IMR-90 (cell line): ENCODE measurements at regions not wholly inside any gene's neighbourhood (a gene's known extent, or its start where the extent isn't known, plus 50 kb on each side); places are given as distances from the start of the nearest gene placed in this dataset.

Experiments used
- ATAC-seq: fragments of 200-7000 bp; cut with Tn5 transposase; 2 replicates; pipeline ENCODE4 v1.9.1; 2020; ENCODE audit warnings: low read depth, mild to moderate bottlenecking, moderate library complexity
- BruUV-seq: library from RNA; stranded (reverse); fragments of 400-500 nt; replicated peaks from 2 replicates; lab custom pipeline; 2021; lab: Mats Ljungman, UMichigan
- CTCF ChIA-PET: fragments of 300-600 bp; formaldehyde crosslinking; extraction: SDS; loops from one replicate; lab custom pipeline; 2021; ENCODE audit warnings: antibody characterized with exemption; lab: Yijun Ruan, JAX
- POLR2A ChIA-PET: fragments of 300-600 bp; sonication (Branson Sonifier 250); formaldehyde crosslinking; loops from one replicate; lab custom pipeline; 2022; ENCODE audit warnings: antibody characterized with exemption; ENCODE audit not compliant: unreplicated experiment; lab: Charles Lee
- DNase-seq: peaks from one replicate; pipeline ENCODE4 v3.0.0; 2013
- H2AFZ ChIP-seq: replicated peaks from 2 replicates; pipeline ENCODE3; 2013; ENCODE audit warnings: low read length, mild to moderate bottlenecking; ENCODE audit not compliant: poor library complexity
- H2AK5ac ChIP-seq: 2 replicates; pipeline ENCODE4 v1.6.1; 2013; ENCODE audit warnings: low read depth, low read length, inconsistent platforms
- H2AK9ac ChIP-seq: replicated peaks from 2 replicates; pipeline ENCODE3; 2013; ENCODE audit warnings: mild to moderate bottlenecking, low read depth, low read length, moderate library complexity; ENCODE audit not compliant: poor library complexity
- H2BK120ac ChIP-seq: 2 replicates; pipeline ENCODE4 v1.6.1; 2013; ENCODE audit warnings: low read depth, low read length, inconsistent platforms
- H2BK15ac ChIP-seq: 3 replicates; pipeline ENCODE4 v1.6.1; 2013; ENCODE audit warnings: low read depth, low read length, inconsistent platforms
- H2BK20ac ChIP-seq: 2 replicates; pipeline ENCODE4 v1.6.1; 2013; ENCODE audit warnings: low read depth, mild to moderate bottlenecking, inconsistent platforms, low read length, moderate library complexity
- H2BK5ac ChIP-seq: 2 replicates; pipeline ENCODE4 v1.6.1; 2013; ENCODE audit warnings: mild to moderate bottlenecking, low read depth, low read length, inconsistent platforms; ENCODE audit not compliant: poor library complexity, severe bottlenecking
- H3K14ac ChIP-seq: replicated peaks from 2 replicates; pipeline ENCODE4 v1.6.1; 2013; ENCODE audit warnings: low read depth, low read length, inconsistent platforms
- H3K18ac ChIP-seq: 2 replicates; pipeline ENCODE4 v1.6.1; 2013; ENCODE audit warnings: low read depth, low read length, control low read depth
- H3K23ac ChIP-seq: 2 replicates; pipeline ENCODE4 v1.6.1; 2013; ENCODE audit warnings: low read depth, low read length, inconsistent platforms
- H3K27ac ChIP-seq: 2 replicates; pipeline ENCODE4 v1.5.1; 2013; ENCODE audit warnings: mild to moderate bottlenecking, control low read depth, low read length; ENCODE audit not compliant: insufficient read depth
- H3K27me3 ChIP-seq: 2 replicates; pipeline ENCODE4 v1.6.1; 2013; ENCODE audit warnings: low read length; ENCODE audit not compliant: control insufficient read depth, insufficient read depth
- H3K36me3 ChIP-seq: 2 replicates; pipeline ENCODE4 v1.6.1; 2013; ENCODE audit warnings: low read length, mixed read lengths; ENCODE audit not compliant: control insufficient read depth, insufficient read depth
- H3K4ac ChIP-seq: 2 replicates; pipeline ENCODE4 v1.6.1; 2013; ENCODE audit warnings: low read depth, low read length, inconsistent platforms
- H3K4me1 ChIP-seq: 2 replicates; pipeline ENCODE4 v1.6.1; 2013; ENCODE audit warnings: low read length, mixed read lengths; ENCODE audit not compliant: control insufficient read depth, insufficient read depth
- H3K4me2 ChIP-seq: 2 replicates; pipeline ENCODE4 v1.6.1; 2013; ENCODE audit warnings: low read depth, mild to moderate bottlenecking, control low read depth, low read length, moderate library complexity
- H3K4me3 ChIP-seq: 2 replicates; pipeline ENCODE4 v1.5.1; 2013; ENCODE audit warnings: low read depth, mild to moderate bottlenecking, control low read depth, low read length, moderate library complexity; ENCODE audit not compliant: insufficient read depth
- H3K56ac ChIP-seq: 2 replicates; pipeline ENCODE4 v1.6.1; 2013; ENCODE audit warnings: low read length, inconsistent platforms; ENCODE audit not compliant: insufficient read depth; ENCODE audit errors: extremely low read depth
- H3K79me1 ChIP-seq, 2 experiments: 2 replicates each; pipeline ENCODE4 v1.6.1; 2013; ENCODE audit warnings: low read length in 2 of 2, inconsistent platforms in 1 of 2, low read depth in 1 of 2
- H3K9ac ChIP-seq: 2 replicates; pipeline ENCODE4 v1.6.1; 2013; ENCODE audit warnings: low read depth, low read length, control low read depth
- H3K9me1 ChIP-seq: 2 replicates; pipeline ENCODE4 v1.6.1; 2013; ENCODE audit warnings: low read length, inconsistent platforms; ENCODE audit not compliant: insufficient read depth
- H3K9me3 ChIP-seq: 2 replicates; pipeline ENCODE4 v1.6.1; 2013; ENCODE audit warnings: low read length; ENCODE audit not compliant: control insufficient read depth, insufficient read depth
- H4K20me1 ChIP-seq: 2 replicates; pipeline ENCODE4 v1.6.1; 2013; ENCODE audit warnings: low read length, inconsistent platforms; ENCODE audit not compliant: insufficient read depth
- H4K5ac ChIP-seq: 2 replicates; pipeline ENCODE4 v1.6.1; 2013; ENCODE audit warnings: mild to moderate bottlenecking, low read depth, low read length, control low read depth
- H4K8ac ChIP-seq, 2 experiments: 2 replicates each; pipeline ENCODE4 v1.6.1; 2013; ENCODE audit warnings: low read depth in 2 of 2, low read length in 2 of 2, control low read depth in 1 of 2, inconsistent platforms in 1 of 2
- H4K91ac ChIP-seq: 2 replicates; pipeline ENCODE4 v1.6.1; 2013; ENCODE audit warnings: low read depth, low read length, inconsistent platforms; ENCODE audit not compliant: insufficient read depth
- ELK1 ChIP-seq: fragments of 150-350 bp; IDR thresholded peaks from 2 replicates; pipeline ENCODE4 v1.6.1; 2016; ENCODE audit warnings: low read depth, mild to moderate bottlenecking, low read length, moderate library complexity, borderline replicate concordance
- MAZ ChIP-seq: IDR thresholded peaks from 2 replicates; pipeline ENCODE4 v1.6.1; 2012; ENCODE audit warnings: low read depth, mild to moderate bottlenecking, low read length, improper control_type of control experiment, moderate library complexity, borderline replicate concordance
- dilution Hi-C: fragments of 300-500 bp; cut with HindIII; formaldehyde crosslinking; loops from one replicate; pipeline ENCODE4 v1.14.3; 2018; ENCODE audit warnings: low sequenced_read_pairs; ENCODE audit not compliant: unreplicated experiment
- in situ Hi-C: fragments of 300-500 bp; cut with MboI; formaldehyde crosslinking; loops from 3 replicates; pipeline ENCODE4 v1.14.3; 2019; ENCODE audit warnings: low sequenced_read_pairs, inconsistent platforms, mixed read lengths
- intact Hi-C: fragments of 100-400 bp; cut with micrococcal nuclease; formaldehyde crosslinking; loops from 2 replicates; pipeline ENCODE4 v1.10.0; 2022

- H2AFZ ChIP-seq: no peak overlapping the region
- no peak overlapping the region for H2AK5ac ChIP-seq
- no peak overlapping the region for H3K4me2 ChIP-seq
- H3K79me1 ChIP-seq: no peaks in the 10 kb centered on the region
- no peak for DNase-seq
- TF ChIP-seq ELK1: no peak
- no peak for TF ChIP-seq MAZ
- ChIA-PET POLR2A (no interaction called here), CTCF (no interaction called here)
- no peak overlapping the region for H2BK5ac ChIP-seq
- no peak overlapping the region for H2BK20ac ChIP-seq
- no peak overlapping the region for H3K56ac ChIP-seq
- dilution Hi-C loops: no loop called here
- no peaks in the 10 kb centered on the region for H3K9me1 ChIP-seq
- no peak overlapping the region for H3K4ac ChIP-seq
- no peak overlapping the region for H3K9ac ChIP-seq
- no peaks in the 10 kb centered on the region for H3K4me1 ChIP-seq
- no peak overlapping the region for H3K27ac ChIP-seq
- no peak overlapping the region for H4K8ac ChIP-seq
- BruUV-seq: no TSS peak
- no peak overlapping the region for H2AK9ac ChIP-seq
- H3K27me3 ChIP-seq: peaks cover 3% of the 10 kb centered on the region
- H3K14ac ChIP-seq: no peak overlapping the region
- no peak for ATAC-seq
- H3K36me3 ChIP-seq: no peaks in the 10 kb centered on the region
- no peak overlapping the region for H2BK120ac ChIP-seq
- H4K20me1 ChIP-seq: no peaks in the 10 kb centered on the region
- H3K23ac ChIP-seq: no peak overlapping the region
- intact Hi-C loops: no loop called here
- no peak overlapping the region for H2BK15ac ChIP-seq
- H3K4me3 ChIP-seq: no peak overlapping the region
- H3K9me3 ChIP-seq: no peaks in the 10 kb centered on the region
- H3K18ac ChIP-seq: no peak overlapping the region
- in situ Hi-C loops: no loop called here
- no peak overlapping the region for H4K5ac ChIP-seq
- H4K91ac ChIP-seq: no peak overlapping the region
Observed at GRCh38 chr3:124172816-124173215, 180.9 kb upstream of the ROPN1 start.
